ENCODE measurements at regions not wholly inside any gene's neighbourhood (a gene's known extent, or its start where the extent isn't known, plus 50 kb on each side); places are given as distances from the start of the nearest gene placed in this dataset.

GRCh38 chr4:11342401-11342800, 86.3 kb downstream of the HS3ST1 start:
- no peak for TF ChIP-seq CTCF (IDR thresholded peaks at IDR 0.05; ENCODE audit: borderline replicate concordance, insufficient read depth, low read depth, low read length)
- no peak overlapping the region for H3K4me3 ChIP-seq (ENCODE audit: low read depth, low read length)

- no peak overlapping the region for H3K4me3 ChIP-seq (ENCODE audit: low read depth, low read length)
- no peak for TF ChIP-seq CTCF (IDR thresholded peaks at IDR 0.05; ENCODE audit: borderline replicate concordance, insufficient read depth, low read depth, low read length)
Measured at GRCh38 chr4:11341337-11342043, 87.2 kb downstream of the HS3ST1 start.

- TF ChIP-seq CTCF (IDR thresholded peaks at IDR 0.05; ENCODE audit: borderline replicate concordance, insufficient read depth, low read depth, low read length): no peak
- H3K4me3 ChIP-seq (ENCODE audit: low read depth, low read length): no peak overlapping the region
Measured at GRCh38 chr4:11338956-11339782, 89.5 kb downstream of the HS3ST1 start.

DNA sequence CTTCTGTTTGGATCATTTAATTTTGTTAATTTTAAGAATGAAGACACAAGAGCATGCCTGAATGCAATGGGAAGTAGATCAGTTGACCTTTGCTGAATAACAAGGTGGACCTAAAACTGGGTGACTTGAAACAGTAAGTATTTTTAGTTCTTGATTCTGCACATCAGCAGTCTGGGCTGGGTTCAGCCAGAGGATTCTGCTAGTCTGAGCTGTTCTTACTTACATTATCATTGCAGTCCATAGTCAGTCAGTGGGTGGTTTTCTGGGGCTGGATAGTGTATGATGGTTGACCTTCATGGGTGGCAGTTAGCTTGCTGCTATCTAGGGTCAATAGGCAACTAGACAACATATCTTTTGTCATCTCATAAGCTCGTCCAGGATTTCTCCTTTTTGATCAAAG, 91.4 kb downstream of the HS3ST1 start:
- H3K4me3 ChIP-seq (ENCODE audit: low read depth, low read length): no peak overlapping the region
- no peak for TF ChIP-seq CTCF (IDR thresholded peaks at IDR 0.05; ENCODE audit: borderline replicate concordance, insufficient read depth, low read depth, low read length)

GRCh38 chr4:11336435-11336834, 92.3 kb downstream of the HS3ST1 start:
- H3K4me3 ChIP-seq (ENCODE audit: low read depth, low read length): no peak overlapping the region
- TF ChIP-seq CTCF (IDR thresholded peaks at IDR 0.05; ENCODE audit: borderline replicate concordance, insufficient read depth, low read depth, low read length): no peak

GRCh38 chr4:11334887-11335286, 93.8 kb downstream of the HS3ST1 start:
- no peak for TF ChIP-seq CTCF (IDR thresholded peaks at IDR 0.05; ENCODE audit: borderline replicate concordance, insufficient read depth, low read depth, low read length)

DNA sequence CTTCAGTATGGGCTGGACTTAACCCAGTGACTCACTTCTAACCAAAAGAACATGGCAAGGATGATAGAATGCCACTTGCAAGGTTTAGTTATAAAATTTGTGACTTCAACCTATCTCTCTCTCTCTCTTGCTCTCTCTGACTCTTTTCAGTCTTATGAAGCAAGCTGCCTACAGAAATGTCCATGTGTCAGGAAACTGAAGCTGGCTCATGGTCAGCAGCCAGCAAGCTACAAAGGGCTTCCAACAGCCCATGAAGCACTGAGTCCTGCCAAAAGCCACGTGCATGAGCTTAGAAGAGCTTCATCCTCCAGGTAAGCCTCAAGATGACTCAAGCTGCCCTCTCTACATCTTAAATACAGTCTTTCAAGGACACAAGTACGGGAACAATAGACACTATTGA, 100.3 kb downstream of the HS3ST1 start:
- no peak for TF ChIP-seq CTCF (IDR thresholded peaks at IDR 0.05; ENCODE audit: borderline replicate concordance, insufficient read depth, low read depth, low read length)
- no peak overlapping the region for H3K4me3 ChIP-seq (ENCODE audit: low read depth, low read length)

More at GRCh38 chr4:11334887-11335286, 93.8 kb downstream of the HS3ST1 start:
- H3K4me3 ChIP-seq (ENCODE audit: low read depth, low read length): no peak overlapping the region

Data from GM12875 (cell line).